ENCODE measurements at regions not wholly inside any gene's neighbourhood (a gene's known extent, or its start where the extent isn't known, plus 50 kb on each side); places are given as distances from the start of the nearest gene placed in this dataset.
A peak's percentile ranks its signal among the peaks of the same experiment; 100 is the strongest.

- Mint-ChIP-seq H3K27me3 (peaks cover 23% of the 10 kb centered on the region), H3K4me1 (no peaks in the 10 kb centered on the region), H3K9me3 (ENCODE audit: low read depth) (no peaks in the 10 kb centered on the region), H3K4me3 (no peak overlapping the region), H3K27ac (no peak overlapping the region), H3K36me3 (peaks cover 2% of the 10 kb centered on the region)
- CTCF ChIA-PET = interaction anchor here (1.0 kb wide), 1 partner anchor 12 kb away, joined by 5 read pairs; no protein-coding TSS in a partner anchor
- ATAC-seq (no peak), DNase-seq (no peak)
Measured at GRCh38 chr2:196441527-196441926, 198.0 kb upstream of the CCDC150 start.

GRCh38 chr2:196442211-196442610 is 197.3 kb upstream of the CCDC150 start:
- DNase-seq (no peak), ATAC-seq (no peak)
- no peak overlapping the region for H3K27ac Mint-ChIP-seq
- H3K4me1 Mint-ChIP-seq = no peaks in the 10 kb centered on the region
- peaks cover 3% of the 10 kb centered on the region for H3K36me3 Mint-ChIP-seq
- no peak overlapping the region for H3K4me3 Mint-ChIP-seq
- H3K27me3 Mint-ChIP-seq = peaks cover 20% of the 10 kb centered on the region
- H3K9me3 Mint-ChIP-seq (ENCODE audit: low read depth) = no peaks in the 10 kb centered on the region
- CTCF ChIA-PET = interaction anchor here (1.0 kb wide), 1 partner anchor 12 kb away, joined by 5 read pairs; no protein-coding TSS in a partner anchor

GRCh38 chr2:196444442-196444841 is 195.1 kb upstream of the CCDC150 start:
- ATAC-seq = no peak
- CTCF ChIA-PET = interaction anchor here (2.3 kb wide), 1 partner anchor 9 kb away, joined by 6 read pairs; no protein-coding TSS in a partner anchor

GRCh38 chr2:196445991-196446390 is 193.5 kb upstream of the CCDC150 start:
- ATAC-seq (no peak), DNase-seq (no peak)
- Mint-ChIP-seq H3K27me3 (peaks cover 5% of the 10 kb centered on the region), H3K9me3 (ENCODE audit: low read depth) (no peaks in the 10 kb centered on the region), H3K4me3 (no peak overlapping the region), H3K4me1 (peaks cover 3% of the 10 kb centered on the region), H3K27ac (no peak overlapping the region), H3K36me3 (peaks cover 3% of the 10 kb centered on the region)
- CTCF ChIA-PET = no interaction called here

More at GRCh38 chr2:196444442-196444841, 195.1 kb upstream of the CCDC150 start:
- Mint-ChIP-seq H3K4me3 (no peak overlapping the region), H3K4me1 (peaks cover 3% of the 10 kb centered on the region), H3K27me3 (peaks cover 7% of the 10 kb centered on the region), H3K27ac (no peak overlapping the region), H3K9me3 (ENCODE audit: low read depth) (no peaks in the 10 kb centered on the region), H3K36me3 (peaks cover 3% of the 10 kb centered on the region)
- DNase-seq = no peak

GRCh38 chr2:196448407-196449079 is 191.0 kb upstream of the CCDC150 start:
- DNase-seq (no peak), ATAC-seq (no peak)
- CTCF ChIA-PET = no interaction called here
- H3K27me3 Mint-ChIP-seq = peaks cover 8% of the 10 kb centered on the region
- no peaks in the 10 kb centered on the region for H3K9me3 Mint-ChIP-seq (ENCODE audit: low read depth)
- peaks cover 3% of the 10 kb centered on the region for H3K4me1 Mint-ChIP-seq
- no peak overlapping the region for H3K27ac Mint-ChIP-seq
- no peak overlapping the region for H3K4me3 Mint-ChIP-seq
- peaks cover 3% of the 10 kb centered on the region for H3K36me3 Mint-ChIP-seq

DNA sequence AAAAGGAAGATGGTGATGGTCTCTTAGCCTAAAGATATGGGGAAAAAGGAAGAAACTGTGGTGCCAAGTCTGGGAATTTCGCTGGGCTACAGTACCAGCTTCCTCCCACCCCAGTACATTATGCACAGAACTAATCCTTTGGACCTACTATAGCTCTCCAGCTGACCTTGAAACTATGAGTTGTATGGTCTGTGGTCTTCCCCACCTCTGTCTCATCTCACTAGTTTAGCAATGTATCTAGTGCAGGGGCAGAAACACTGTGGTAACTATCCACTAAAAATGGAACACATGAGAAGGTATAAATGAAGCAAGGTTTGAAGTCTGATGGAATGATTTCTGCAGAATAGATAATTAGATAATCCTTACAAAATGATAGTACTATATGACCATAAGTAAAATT is 190.4 kb upstream of the CCDC150 start:
- CTCF ChIA-PET = interaction anchor here (0.6 to 0.8 kb wide), 2 partner anchors 13 to 27 kb away, joined by 3 read pairs; no protein-coding TSS in a partner anchor
- Mint-ChIP-seq H3K27ac (no peak overlapping the region), H3K9me3 (ENCODE audit: low read depth) (no peaks in the 10 kb centered on the region), H3K4me1 (peaks cover 4% of the 10 kb centered on the region), H3K27me3 (peaks cover 12% of the 10 kb centered on the region), H3K4me3 (no peak overlapping the region), H3K36me3 (peaks cover 3% of the 10 kb centered on the region)
- no peak for ATAC-seq
- no peak for DNase-seq

DNA sequence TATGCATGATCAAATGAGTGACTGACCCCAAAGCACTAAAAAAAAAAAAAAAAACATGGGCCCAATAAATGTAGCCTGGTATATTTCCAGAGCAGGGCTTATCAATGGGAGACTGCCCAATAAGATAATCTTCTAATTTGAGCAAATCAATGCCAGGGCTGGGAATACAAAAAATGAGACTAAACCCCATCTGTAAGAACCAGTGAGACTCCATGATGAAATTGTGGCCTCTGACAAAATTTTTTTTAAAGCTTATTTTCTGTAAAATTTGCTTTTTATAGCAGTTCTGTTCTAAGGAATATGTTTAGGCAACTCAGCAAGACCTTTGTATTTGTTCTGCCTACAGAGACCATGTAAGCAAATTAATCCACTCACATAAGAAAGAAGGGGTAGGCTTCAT is 186.8 kb upstream of the CCDC150 start:
- H3K4me1 Mint-ChIP-seq = peaks cover 4% of the 10 kb centered on the region
- H3K27me3 Mint-ChIP-seq = peaks cover 36% of the 10 kb centered on the region
- H3K9me3 Mint-ChIP-seq (ENCODE audit: low read depth) = no peaks in the 10 kb centered on the region
- no peak overlapping the region for H3K4me3 Mint-ChIP-seq
- ATAC-seq (no peak), DNase-seq (no peak)
- H3K36me3 Mint-ChIP-seq = no peaks in the 10 kb centered on the region
- CTCF ChIA-PET = interaction anchor here (0.7 to 3.4 kb wide), 19 partner anchors 8 to 385 kb away, joined by 3 to 44 read pairs (median 6); partner anchors contain the start of gene DNAH7
- H3K27ac Mint-ChIP-seq = no peak overlapping the region

DNA sequence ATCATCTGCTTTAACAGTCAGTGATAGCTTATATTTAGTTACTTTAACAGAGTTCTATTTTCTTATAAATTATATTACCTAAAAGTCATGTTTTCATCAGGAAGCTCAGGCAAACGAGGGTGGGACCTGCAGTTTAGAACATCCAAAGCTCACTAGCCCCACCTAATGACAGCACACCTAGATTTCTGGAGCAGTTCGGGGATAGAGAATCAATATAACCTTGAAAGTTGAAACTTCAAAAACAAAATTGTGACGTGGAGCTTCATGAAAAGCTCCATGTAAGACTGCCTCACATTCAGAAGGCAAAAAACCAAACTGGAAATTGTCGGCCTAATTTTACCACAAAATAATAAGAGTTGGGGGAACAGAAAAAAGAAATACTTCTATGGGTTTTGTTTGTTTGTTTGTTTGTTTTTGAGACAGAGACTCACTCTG is 185.9 kb upstream of the CCDC150 start:
- ATAC-seq (peak; percentile 47), DNase-seq (peak; percentile 60)
- Mint-ChIP-seq H3K27ac (no peak overlapping the region), H3K27me3 (peaks cover 39% of the 10 kb centered on the region), H3K36me3 (no peaks in the 10 kb centered on the region), H3K9me3 (ENCODE audit: low read depth) (no peaks in the 10 kb centered on the region), H3K4me1 (peaks cover 4% of the 10 kb centered on the region), H3K4me3 (no peak overlapping the region)
- CTCF ChIA-PET = interaction anchor here (0.6 to 3.4 kb wide), 34 partner anchors 9 to 516 kb away, joined by 3 to 44 read pairs (median 4); partner anchors contain the start of gene DNAH7

GRCh38 chr2:196454492-196454891 is 185.0 kb upstream of the CCDC150 start:
- no peak for ATAC-seq
- H3K4me3 Mint-ChIP-seq = no peak overlapping the region
- H3K9me3 Mint-ChIP-seq (ENCODE audit: low read depth) = no peaks in the 10 kb centered on the region
- H3K36me3 Mint-ChIP-seq = no peaks in the 10 kb centered on the region
- H3K4me1 Mint-ChIP-seq = peaks cover 9% of the 10 kb centered on the region
- peaks cover 46% of the 10 kb centered on the region for H3K27me3 Mint-ChIP-seq
- no peak overlapping the region for H3K27ac Mint-ChIP-seq
- CTCF ChIA-PET = interaction anchor here (0.9 to 3.4 kb wide), 17 partner anchors 12 to 517 kb away, joined by 3 to 44 read pairs (median 5); partner anchors contain the start of gene DNAH7
- no peak for DNase-seq

GRCh38 chr2:196459539-196459938 is 180.0 kb upstream of the CCDC150 start:
- Mint-ChIP-seq H3K27ac (no peak overlapping the region), H3K27me3 (peaks cover 71% of the 10 kb centered on the region), H3K9me3 (ENCODE audit: low read depth) (no peaks in the 10 kb centered on the region), H3K4me3 (no peak overlapping the region), H3K36me3 (peaks cover 5% of the 10 kb centered on the region), H3K4me1 (peaks cover 13% of the 10 kb centered on the region)
- DNase-seq = no peak
- CTCF ChIA-PET = no interaction called here
- no peak for ATAC-seq

DNA sequence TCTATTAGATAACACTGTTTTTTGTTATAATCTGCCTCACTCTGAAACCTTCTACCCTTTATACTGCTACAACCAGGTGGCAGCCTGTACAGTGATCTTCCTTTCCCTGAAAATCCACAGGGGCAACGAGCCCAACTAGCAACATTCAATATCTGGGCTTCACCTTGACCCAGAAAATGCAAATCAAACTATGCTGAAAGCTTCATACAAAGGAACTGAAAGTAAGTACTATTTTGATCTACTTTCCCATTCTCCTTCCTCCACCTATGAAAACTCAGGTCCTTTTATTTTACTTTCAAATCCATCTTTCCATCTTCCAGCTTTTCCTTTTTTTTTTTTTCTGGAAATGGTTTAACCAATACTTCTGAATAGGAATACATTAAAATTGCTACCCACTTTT is 175.8 kb upstream of the CCDC150 start:
- Mint-ChIP-seq H3K36me3 (peaks cover 5% of the 10 kb centered on the region), H3K27ac (no peak overlapping the region), H3K4me3 (no peak overlapping the region), H3K9me3 (ENCODE audit: low read depth) (no peaks in the 10 kb centered on the region), H3K4me1 (peaks cover 13% of the 10 kb centered on the region), H3K27me3 (peaks cover 78% of the 10 kb centered on the region)
- no peak for DNase-seq
- no peak for ATAC-seq
- CTCF ChIA-PET = no interaction called here

GRCh38 chr2:196464311-196464710 is 175.2 kb upstream of the CCDC150 start:
- CTCF ChIA-PET = interaction anchor here (1.3 kb wide), 1 partner anchor 11 kb away, joined by 3 read pairs; no protein-coding TSS in a partner anchor
- H3K36me3 Mint-ChIP-seq = peaks cover 5% of the 10 kb centered on the region
- H3K27me3 Mint-ChIP-seq = peaks cover 78% of the 10 kb centered on the region
- no peak overlapping the region for H3K27ac Mint-ChIP-seq
- no peak overlapping the region for H3K4me3 Mint-ChIP-seq
- DNase-seq (no peak), ATAC-seq (no peak)
- no peaks in the 10 kb centered on the region for H3K9me3 Mint-ChIP-seq (ENCODE audit: low read depth)
- H3K4me1 Mint-ChIP-seq = peaks cover 7% of the 10 kb centered on the region

- H3K4me1 Mint-ChIP-seq = no peaks in the 10 kb centered on the region
- DNase-seq (no peak), ATAC-seq (no peak)
- H3K27me3 Mint-ChIP-seq = peaks cover 65% of the 10 kb centered on the region
- CTCF ChIA-PET = interaction anchor here (1.4 kb wide), 1 partner anchor 13 kb away, joined by 6 read pairs; no protein-coding TSS in a partner anchor
- no peak overlapping the region for H3K4me3 Mint-ChIP-seq
- peaks cover under 1% of the 10 kb centered on the region for H3K36me3 Mint-ChIP-seq
- H3K9me3 Mint-ChIP-seq (ENCODE audit: low read depth) = no peaks in the 10 kb centered on the region
- no peak overlapping the region for H3K27ac Mint-ChIP-seq
Measured at GRCh38 chr2:196466581-196466980, 172.9 kb upstream of the CCDC150 start.

- H3K27me3 Mint-ChIP-seq = peaks cover 54% of the 10 kb centered on the region
- H3K9me3 Mint-ChIP-seq (ENCODE audit: low read depth) = no peaks in the 10 kb centered on the region
- ATAC-seq (no peak), DNase-seq (no peak)
- no peak overlapping the region for H3K27ac Mint-ChIP-seq
- no peaks in the 10 kb centered on the region for H3K4me1 Mint-ChIP-seq
- peaks cover 1% of the 10 kb centered on the region for H3K36me3 Mint-ChIP-seq
- CTCF ChIA-PET = no interaction called here
- no peak overlapping the region for H3K4me3 Mint-ChIP-seq
Measured at GRCh38 chr2:196468394-196468793, 171.1 kb upstream of the CCDC150 start.

All from activated CD8-positive, alpha-beta memory T cell treated with anti-CD3 and anti-CD28 coated beads, Interleukin-2, amount 10 ng/mL, durations not matched to agents 7 days and 5 days (primary cell).